PFSK-1 (cell line): ENCODE measurements at regions not wholly inside any gene's neighbourhood (a gene's known extent, or its start where the extent isn't known, plus 50 kb on each side); places are given as distances from the start of the nearest gene placed in this dataset.

Experiments
- POLR2AphosphoS5 ChIP-seq: IDR thresholded peaks from 2 replicates; pipeline ENCODE4 v1.6.1; 2012; ENCODE audit warnings: low read depth, mild to moderate bottlenecking, control low read depth, low read length, moderate library complexity
- REST ChIP-seq, 2 experiments: IDR thresholded peaks; 2 replicates each; pipeline versions ENCODE4 v1.6.1 to v1.8.0; 2011 to 2012; ENCODE audit warnings: low read depth in 2 of 2, low read length in 2 of 2, control low read depth in 1 of 2, inconsistent platforms in 1 of 2, mild to moderate bottlenecking in 1 of 2, moderate library complexity in 1 of 2; ENCODE audit not compliant: insufficient read depth in 1 of 2
- SIN3A ChIP-seq: IDR thresholded peaks from 2 replicates; pipeline ENCODE4 v1.6.1; 2012; ENCODE audit warnings: mild to moderate bottlenecking, low read length, moderate library complexity, borderline replicate concordance; ENCODE audit not compliant: insufficient read depth
- TAF1 ChIP-seq: IDR thresholded peaks from 2 replicates; pipeline ENCODE4 v1.6.1; 2012; ENCODE audit warnings: low read length, control low read depth, borderline replicate concordance; ENCODE audit not compliant: insufficient read depth

- no peak for TF ChIP-seq POLR2AphosphoS5
- TF ChIP-seq SIN3A = no peak
- no peak for TF ChIP-seq REST (IDR thresholded peaks at IDR 0.05; ENCODE audit: insufficient read depth in 1 of 2, low read depth in 2 of 2, low read length in 2 of 2)
- TF ChIP-seq TAF1 = no peak
These were observed 1616.1 kb downstream of the C4orf33 start for GRCh38 chr4:130712038-130712437.
